Hematopoietic multipotent progenitor cell treated with erythropoietin and hydrocortisone succinate and interleukin-3 and kit ligand, for 6 days (in vitro differentiated cells): ENCODE measurements at regions not wholly inside any gene's neighbourhood (a gene's known extent, or its start where the extent isn't known, plus 50 kb on each side); places are given as distances from the start of the nearest gene placed in this dataset.

ENCODE experiments used
- DNase-seq: peaks from one replicate; pipeline ENCODE4 v3.0.0-alpha.2; 2015

DNA sequence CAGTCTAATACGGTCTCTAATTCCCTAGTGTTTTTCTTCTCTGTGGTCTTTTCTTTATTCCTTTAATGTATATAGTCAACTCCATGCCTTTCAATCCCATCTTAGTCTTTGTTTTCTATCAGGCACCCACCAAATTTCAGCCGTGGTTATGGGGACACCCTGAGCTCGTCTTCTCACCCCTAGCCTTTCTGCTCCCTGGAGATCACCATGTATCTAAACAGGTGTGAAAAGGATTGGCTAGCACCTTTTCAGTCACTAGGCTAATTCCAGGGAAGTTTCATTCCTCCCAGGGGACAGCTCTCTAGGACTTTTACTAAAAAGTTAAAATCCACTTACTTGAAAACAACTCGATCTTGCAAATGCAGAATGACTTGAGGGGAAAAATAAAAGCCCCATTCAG lies 291.3 kb downstream of the ETNK1 start:
- no peak for DNase-seq

DNA sequence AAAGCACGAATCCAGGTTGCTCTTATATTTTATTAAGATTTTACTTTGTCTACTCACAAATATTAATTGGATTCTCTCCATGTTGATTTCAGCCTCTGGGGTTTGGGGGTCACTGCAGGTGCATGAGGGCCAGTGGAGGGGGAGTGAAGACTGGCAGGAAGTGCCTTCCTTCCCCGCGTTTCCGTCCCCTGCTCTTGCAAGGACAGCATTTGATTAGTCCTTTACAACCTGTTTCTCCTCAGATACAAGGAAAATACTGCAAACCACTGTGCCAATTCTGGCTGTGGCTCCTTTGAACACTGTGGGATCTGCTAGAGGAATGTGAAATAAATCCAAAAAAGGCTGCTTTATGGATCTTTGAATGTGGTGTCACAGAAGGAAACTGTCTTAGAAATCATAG lies 291.8 kb downstream of the ETNK1 start:
- DNase-seq, result no peak

DNA sequence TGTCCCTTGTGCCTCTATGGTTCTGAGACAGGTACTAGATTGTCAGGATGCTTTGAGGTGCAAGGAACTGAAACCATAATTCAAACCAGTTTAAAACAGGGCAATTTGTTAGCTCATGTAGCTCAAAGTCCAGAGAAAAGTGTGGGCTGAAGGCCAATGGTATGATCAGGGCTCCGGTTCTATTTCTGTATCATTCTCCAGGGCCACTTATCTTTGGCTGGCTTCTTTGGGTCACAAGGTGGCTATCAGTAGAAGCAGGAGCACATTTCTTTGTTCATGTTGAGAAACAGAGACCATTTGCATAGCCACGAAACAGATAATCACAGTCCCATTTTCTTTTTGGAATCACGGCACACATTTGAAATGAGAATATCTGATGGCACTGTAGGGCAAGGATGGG lies 294.9 kb downstream of the ETNK1 start:
- no peak for DNase-seq

DNA sequence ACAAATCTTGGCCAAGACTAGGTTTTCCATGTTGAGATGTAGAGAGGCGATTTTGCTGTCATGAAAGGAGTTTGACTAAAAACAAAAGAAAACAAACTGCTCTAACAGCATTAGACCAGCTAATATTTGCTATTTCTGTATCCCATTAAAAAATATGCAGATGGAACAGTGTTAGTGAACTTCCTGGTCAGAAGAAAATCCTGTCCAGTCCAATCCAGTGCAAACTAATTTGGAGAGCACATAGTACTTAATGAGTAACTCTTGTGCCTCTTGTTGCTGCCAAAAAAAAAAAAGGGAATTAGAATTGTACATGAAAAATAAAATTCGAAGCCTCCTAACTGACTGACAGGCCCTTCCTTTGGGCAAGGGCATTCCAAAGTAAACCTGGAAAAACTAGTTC lies 298.8 kb downstream of the ETNK1 start:
- no peak for DNase-seq

DNA sequence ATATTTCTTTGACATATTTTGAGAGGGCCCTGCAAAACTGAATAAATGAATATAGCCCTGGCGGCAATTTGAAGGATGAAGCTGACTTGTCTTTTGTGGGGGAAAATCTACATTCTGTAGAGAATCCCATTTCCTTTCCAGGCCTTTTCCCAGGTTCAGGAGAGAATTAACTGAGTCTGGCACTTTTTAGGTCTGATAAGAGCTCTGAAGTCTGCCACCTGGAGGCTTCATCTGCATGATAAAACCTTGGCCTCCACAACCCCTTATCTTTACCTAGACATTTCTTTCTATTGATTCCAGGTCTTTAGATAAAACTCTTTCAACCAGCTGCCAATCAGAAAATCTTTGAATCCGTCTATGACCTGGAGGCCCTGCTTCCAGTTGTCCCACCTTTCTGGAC lies 299.4 kb downstream of the ETNK1 start:
- no peak for DNase-seq

DNA sequence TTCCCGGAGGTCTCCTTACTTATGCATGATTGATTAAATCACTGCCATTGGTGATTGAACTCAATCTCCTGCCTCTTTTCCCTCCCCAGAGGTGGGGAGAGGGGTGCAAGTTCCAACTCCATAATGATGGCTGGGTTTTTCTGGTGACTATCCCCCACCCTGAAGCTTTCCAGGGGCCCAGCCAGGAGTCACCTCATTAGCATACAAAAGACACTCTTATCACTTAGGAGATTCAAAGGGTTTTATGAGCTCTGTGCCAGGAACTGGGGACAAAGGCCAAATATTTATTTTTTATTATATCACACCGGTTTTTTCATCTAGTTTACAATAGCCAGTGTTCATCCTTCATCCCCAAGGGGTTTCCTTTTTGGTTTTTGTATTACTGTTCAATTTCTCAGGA lies 300.7 kb downstream of the ETNK1 start:
- no peak for DNase-seq

DNA sequence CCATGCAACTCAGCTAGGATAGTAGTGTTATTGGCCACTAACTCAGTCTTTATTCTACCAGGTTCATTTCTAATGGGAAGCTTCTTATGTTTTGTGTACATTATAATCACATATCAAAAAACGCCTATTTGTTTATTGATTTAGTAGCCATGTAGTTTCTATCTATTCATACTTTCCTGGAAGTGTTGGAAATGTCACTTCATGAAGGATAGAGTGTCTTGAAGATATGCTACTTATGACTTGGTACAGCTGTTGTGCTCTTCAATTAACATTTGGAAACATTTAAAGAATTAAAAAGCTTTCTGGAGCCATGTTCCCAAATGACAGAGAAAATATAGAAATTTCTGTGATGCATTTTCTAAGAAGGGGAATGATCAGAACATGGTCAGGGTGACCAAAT lies 307.5 kb downstream of the ETNK1 start:
- no peak for DNase-seq

DNA sequence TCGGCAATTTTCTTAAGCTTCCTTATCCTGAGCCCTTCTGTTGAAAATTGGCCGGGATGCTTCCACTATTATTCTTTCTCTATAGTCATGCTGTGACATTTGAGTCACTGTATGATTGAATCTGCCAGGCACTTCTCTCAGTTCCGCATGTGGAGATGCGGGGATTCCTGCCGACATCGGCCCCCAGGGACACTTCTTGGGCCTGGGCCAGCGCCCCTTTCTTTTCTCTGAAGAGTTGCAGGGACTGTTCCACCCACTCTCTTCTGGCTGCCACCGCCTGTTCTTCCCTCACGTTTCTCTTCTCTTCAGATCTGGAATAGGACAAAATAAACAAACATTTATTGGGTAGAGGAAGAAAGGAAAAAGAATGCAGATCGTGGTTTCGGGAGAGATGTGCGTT lies 310.1 kb downstream of the ETNK1 start:
- DNase-seq, result no peak

DNA sequence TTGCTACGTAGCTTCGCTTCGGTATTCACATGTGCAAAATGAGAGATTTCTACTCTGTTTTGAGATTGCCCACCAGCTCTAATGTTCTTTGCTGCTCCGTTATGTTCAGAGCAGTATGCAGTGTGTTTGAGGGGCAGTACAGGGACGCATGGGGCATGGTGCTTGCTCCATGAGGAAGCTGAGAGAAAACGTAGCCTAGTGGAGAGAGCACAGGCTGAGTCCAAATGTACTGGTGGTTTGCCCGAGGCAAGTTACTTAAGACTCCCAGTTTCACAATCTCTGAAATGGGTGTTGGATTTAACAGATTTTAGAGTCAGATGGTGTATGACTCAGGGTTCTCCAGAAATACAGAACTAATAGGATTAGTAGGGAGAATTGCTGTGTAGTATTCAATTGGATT lies 310.5 kb downstream of the ETNK1 start:
- no peak for DNase-seq

DNA sequence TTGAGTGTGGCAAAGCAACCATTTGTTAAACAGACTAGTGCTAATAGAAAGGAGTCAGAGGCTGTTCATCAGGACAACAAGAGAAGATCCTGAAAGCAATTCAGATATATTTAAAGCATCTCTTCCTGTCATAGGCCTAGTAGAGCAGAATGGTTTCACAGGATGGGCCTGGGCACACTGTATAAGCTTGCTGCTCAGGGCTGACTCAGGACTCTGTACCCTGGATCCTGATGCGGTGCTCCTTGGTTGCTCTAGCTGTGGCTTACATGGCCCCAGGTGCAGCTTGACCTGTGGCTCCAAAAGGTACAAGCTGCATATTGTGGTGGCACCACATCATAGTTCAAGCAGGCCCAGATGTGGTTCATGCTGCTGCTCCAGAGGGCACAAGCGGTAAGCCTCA lies 313.4 kb downstream of the ETNK1 start:
- DNase-seq, result no peak

DNA sequence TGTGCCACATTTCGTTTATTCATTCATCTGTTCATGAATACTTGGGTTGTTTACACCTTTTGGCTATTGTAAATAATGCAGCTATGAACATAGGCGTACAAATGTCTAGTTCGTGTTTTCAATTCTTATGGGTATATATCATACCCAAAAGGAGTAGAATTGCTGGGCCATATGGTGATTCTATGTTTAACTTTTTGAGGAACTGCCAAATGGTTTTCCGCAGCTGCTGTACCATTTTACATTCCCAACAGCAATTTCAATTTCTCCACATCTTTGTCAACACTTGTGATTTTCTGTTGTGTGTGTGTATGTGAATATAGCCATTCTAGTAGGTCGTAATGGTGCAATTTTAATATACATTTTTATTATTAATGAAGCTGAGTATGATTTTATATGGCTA lies 326.2 kb downstream of the ETNK1 start:
- no peak for DNase-seq

DNA sequence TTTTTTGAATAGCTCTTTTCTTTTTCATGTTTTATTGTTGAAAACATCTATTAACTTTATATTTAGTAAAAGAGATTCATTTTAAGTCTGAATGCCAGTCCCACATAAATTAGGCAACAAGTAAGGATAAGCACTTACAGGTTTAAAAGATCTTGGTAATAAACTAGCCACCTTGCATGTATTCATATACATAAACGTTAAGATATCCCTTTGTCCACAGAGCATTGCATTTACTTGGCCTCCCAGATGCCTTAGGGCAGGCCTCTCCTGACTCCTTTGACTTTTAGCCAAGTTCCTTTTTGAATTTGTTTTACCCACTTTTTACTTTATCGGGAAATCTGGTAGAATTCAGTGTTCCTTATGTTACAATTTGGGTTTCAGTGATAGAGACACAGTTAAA lies 331.7 kb downstream of the ETNK1 start:
- DNase-seq, result no peak

DNA sequence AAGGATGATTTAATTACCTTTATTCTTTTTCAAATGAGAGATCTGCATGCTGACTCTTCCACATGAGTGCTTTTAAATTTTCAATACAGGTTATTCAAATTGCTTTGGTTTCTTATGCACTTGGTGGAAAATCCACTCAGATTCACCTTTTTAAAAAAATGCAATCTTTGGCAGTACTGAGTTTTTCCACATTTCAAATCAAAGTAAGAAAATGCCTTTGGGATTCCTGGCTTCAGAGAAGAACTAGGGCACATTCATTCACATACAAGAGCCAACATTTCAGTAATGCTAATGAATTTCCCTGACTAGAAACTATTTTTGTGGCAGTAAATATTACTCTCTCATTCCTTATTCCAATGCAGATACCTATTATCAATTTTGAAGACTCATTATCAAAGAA lies 342.2 kb downstream of the ETNK1 start:
- no peak for DNase-seq

DNA sequence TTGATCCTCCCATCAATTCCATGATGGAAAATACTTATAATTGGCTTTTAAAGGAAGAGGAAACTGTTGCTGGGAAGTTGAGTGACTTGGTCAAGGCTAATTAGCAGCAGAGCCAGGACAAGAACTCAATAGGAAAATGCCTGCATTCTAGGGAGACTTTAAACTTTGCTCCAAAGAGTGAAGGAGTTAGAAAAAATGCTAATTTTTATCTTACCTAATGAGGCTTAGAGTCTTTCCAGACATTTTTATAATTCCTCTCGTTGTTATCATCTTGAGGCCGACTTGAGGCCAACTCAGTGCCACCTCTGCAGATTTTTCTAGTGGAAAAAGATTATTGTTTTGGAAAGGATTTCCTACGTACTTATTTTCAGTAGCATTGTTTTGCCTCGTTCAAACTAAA lies 344.6 kb downstream of the ETNK1 start:
- DNase-seq, result no peak

DNA sequence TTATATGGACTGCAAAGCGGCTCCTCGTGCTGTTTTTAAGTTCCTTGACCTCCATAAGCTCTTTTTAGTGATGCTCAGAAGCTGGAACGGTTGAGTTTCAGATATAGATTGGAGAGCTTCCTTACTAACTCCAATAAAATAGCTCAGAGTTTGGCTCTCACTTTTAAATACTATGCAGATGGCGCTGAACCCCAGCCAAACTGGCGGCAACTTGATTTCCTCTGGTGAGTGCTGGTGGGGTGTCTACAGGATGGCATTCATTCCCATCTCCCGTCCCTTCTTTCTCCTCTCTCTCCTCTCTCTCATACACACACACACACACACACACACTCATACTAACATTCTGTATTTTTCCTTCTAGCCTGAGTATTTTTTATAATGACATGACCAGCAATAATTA lies 346.3 kb downstream of the ETNK1 start:
- no peak for DNase-seq

DNA sequence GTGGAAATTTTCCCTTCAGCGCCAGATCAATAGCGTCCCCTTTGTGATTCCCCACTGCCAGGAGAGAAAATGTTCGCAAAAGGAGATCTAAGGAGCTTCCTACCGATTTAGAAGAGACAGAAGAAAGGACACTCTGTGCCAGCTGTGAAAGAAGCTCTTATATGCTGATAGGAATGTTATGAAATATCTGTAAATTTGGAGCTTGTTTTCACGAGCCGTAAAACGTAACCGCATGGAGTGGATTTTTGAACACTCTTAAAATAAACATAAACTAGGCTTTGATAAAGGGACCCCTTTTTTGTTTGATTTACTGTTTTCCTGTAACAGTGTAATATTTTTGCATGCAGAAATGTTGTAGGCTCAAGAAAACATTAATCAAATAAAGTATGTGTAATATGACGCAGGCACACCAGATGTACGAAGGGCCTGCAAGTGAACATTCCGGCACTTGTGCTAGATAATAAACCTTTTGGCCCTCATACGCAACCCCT lies 346.8 kb downstream of the ETNK1 start:
- no peak for DNase-seq

DNA sequence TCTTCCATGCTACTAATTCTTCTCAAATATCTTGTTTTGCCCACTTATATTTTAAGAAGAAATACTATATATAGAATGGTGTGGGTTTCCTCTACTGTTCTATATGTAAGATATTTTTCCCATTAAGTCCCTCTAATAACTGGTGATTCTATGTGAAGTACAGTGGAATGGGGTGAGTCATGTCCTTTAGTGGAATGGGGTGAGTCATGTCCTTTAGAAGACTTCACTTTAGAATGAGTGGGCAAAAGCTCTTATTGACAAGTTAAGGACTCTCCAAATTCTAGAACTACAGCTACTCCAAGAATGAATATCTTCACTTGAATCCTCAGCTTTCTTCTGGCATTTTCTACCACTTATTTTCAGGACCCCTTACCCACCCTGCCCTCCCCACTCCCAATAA lies 349.9 kb downstream of the ETNK1 start:
- no peak for DNase-seq

DNA sequence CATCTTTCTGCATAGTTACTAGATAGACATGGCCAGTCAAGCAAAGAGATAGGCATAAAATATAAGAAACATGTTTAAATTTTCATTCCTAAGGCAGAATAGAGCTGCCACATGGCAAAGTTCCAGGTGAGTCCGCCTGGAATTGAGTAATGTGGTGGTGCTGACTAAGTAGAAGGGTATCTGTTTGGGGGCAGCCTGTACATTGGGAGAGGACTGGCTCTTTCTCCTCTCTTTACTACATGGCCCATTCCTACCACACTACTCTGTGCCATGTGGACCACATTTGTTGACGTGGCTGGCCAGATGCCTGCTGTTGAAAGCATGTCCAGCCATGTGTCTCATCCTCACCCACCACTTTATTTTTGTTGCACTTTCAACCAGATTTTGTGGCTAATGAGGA lies 354.0 kb downstream of the ETNK1 start:
- no peak for DNase-seq

DNA sequence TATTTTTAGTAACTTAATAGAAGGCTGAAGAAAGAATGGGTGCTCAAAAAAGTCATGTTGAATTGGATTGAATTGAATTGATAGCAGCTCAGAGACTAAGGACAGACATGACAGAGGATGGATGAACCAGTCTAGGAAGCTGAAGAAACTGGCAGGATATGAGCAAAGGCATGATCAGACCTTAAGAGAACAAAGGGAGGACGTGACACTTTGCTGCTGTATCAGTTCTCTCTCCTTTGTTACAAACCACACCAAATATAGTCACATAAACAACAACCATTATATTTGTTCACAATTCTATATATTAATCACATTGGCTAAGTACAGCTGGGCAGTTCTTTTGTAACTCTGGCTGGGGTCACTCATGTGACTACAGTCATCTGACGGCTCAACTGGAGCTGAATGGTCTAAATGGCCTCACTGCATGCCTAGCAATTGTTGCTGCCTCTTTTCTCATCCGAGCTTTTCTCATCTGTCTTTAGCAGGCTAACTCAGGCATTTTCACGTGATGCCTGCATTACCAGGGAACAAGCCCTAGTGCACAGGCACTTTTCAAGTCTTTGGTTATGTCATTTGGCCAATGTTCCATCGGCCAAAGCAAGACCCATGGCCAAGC lies 355.0 kb downstream of the ETNK1 start:
- no peak for DNase-seq

DNA sequence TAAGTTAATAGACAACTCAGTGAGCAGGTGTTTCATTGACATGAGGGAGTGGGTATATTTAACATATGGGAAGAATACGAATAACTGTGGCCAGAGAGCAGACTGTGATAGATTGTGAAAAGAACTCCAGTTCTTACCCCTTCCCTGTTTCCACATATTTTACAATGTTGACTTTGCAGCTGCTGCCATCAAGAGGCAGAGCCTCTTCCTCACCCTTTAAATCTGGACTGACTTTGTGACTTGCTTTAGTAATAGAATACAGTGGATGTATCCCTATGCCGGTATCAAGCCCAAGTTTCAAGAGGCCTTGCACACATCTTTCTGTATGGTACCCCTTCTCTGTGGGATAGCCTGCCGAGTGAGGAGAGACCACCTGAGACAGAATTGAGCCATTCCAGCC lies 356.7 kb downstream of the ETNK1 start:
- no peak for DNase-seq

DNA sequence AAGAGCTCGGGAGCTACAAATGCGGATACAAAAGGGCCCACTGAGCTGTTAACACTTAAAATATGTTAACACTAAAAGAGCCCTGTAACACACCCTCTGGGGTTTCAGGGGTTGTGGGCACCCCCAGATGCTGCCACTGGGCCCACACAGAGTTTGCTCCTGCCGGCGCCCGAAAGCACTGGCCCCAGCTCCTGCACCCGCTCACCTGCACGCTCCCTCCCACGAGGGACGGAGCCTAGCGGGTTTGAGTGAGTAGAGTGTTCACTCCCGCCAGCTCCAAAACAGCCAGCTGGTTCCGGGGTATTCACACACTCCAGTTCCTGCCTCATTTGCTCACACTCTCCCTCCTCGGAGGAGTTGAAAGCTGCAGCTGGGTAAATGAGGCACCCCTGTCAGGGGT lies 357.7 kb downstream of the ETNK1 start:
- DNase-seq, result no peak

DNA sequence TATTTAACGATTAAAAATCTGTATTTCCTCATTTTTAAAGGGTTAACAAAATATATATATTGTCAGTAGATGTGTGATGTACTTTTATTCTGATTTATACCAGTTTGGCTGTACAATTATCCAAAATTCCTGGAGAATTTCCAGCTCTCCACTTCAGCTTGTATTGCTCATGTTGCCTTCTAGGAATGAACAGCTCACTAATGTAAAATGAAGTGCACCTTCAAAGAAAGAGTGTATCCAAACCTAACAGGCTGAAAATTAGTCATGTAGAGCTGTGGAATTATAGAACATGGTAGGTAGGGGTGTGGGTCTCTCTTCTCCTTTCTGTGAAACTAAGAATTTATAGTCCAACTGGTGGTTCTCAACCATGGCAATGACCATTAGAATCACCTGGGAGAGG lies 362.0 kb downstream of the ETNK1 start:
- DNase-seq, result no peak

DNA sequence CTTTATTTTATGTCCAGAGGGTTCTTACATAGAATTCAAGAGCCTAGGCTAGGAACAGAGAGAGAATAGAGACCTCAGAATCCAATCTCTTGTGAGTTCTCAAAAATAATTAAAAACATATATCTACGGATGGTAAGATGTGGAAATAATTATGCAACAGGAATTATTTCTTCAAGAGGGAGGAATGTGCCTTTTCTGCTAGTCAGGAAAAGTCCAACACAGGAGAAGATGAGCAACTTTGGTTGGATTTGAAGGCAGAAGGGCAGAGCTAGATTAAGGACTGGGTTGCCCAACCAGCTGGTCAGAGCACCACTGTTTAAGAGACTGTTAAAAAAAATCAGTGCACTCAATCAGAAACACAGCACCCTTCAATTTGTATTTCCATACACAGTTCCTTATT lies 365.5 kb downstream of the ETNK1 start:
- no peak for DNase-seq

DNA sequence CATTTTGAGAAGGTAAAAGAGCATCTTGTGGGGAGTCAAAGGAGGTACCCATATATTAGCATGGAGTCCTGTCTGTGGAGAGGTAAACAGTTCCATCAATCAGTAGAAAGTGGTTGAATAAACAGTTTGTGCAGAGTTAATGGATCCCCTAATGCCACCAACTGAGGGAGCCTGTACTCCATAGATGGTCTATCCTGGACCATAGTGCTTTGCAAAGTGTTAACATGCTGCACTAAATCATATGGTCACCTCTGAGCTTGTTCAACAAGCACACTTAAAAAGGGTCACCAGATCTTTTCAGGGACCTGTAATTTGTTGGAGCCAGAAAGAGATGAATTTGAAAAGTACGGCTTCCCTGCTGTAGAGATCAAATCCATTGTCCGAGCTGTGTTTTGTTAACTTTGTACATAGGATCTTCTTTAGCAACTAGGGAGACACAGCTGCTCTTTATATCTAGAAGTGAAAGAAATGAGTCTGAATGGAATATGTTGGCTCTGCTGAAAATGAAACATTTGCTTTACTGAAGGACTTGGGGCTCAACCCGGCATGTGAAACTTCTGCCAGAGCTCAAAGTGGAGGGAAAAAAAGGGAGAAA lies 366.4 kb downstream of the ETNK1 start:
- DNase-seq, result no peak

DNA sequence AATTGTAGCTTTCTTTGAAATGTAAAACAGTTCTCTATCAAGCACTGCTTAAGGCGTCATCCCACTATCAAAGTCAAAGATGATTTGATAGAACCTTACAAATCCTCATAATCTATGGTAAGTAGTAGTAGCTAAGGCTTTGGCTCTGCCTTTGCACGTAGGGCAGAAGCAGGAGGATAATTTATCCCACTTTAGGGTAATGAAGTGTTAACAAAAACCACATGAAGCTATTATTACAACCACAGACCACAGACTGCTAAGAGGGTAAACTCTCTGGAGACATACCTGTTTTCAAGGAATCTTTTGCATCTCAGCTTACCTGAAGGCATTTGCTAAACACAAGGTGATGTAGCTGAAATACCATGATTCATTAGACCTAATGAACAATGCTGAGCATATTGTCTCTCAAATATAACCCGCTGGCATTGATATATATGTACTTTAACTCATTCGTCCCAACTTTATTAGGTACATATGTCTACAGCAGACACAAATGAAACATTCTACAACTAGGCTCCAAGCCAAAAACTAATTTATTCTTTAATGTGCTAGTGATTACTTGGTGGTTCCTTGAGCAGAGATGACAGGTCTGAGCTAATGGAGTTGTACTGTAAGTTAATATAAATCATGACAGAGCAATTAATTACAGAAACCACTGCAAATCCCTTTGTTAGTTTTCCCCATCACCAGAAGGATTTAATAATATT lies 368.8 kb downstream of the ETNK1 start:
- no peak for DNase-seq
